Heart left ventricle (tissue), 13 donors: ENCODE measurements at regions not wholly inside any gene's neighbourhood (a gene's known extent, or its start where the extent isn't known, plus 50 kb on each side); places are given as distances from the start of the nearest gene placed in this dataset.

Experiments
- POLR2A ChIP-seq, 2 donors: fragments of 450-650 bp; IDR thresholded peaks; one replicate each; pipeline ENCODE4 v1.6.1; 2017; ENCODE audit warnings: antibody characterized with exemption in 2 of 2, mild to moderate bottlenecking in 2 of 2, moderate library complexity in 2 of 2
- TF ChIP-seq, protein P1 (sequence below), 12 donors: fragments of 200-600 bp; sonication (generic) in 4 of 12; IDR thresholded peaks; one replicate each; pipeline versions ENCODE4 v1.5.0 to v1.8.0; 2018 to 2022; ENCODE audit warnings: antibody characterized with exemption in 12 of 12, mild to moderate bottlenecking in 5 of 12
- donor health status: ischemic (EF 13 %, LVEDD 7.1; RV severe dilation, severe dysfunction).
- donor health status: DM: no; HTN: yes; CAD: no.
- donor health status: DM: no; HTN: no; CAD: no.
- donor health status: ischemic (EF 25% LVEDD 6.9; RV normal size, moderate dysfunction).
- donor health status: ischemic (EF 25% LVEDD 5.7; RV mildly dilated, moderate dysfunction).
- donor health status: ischemic (EF 35%, LVEDD 5.7; RV mildly dilated, moderate dysfunction).
- donor health status: nonischemic (EF 11% LVEDD 7.7; RV severe dilation, severe dysfunction).
- donor health status: DM: yes; HTN: yes; CAD: no.
- donor health status: PGD.
- donor health status: ischemic (EF 29% LVEDD 5.4; RV normal size, mild dysfunction).
- donor health status: nonischemic (EF 23%, LVEDD 6.1; RV moderate dilation, normal function).

DNA sequence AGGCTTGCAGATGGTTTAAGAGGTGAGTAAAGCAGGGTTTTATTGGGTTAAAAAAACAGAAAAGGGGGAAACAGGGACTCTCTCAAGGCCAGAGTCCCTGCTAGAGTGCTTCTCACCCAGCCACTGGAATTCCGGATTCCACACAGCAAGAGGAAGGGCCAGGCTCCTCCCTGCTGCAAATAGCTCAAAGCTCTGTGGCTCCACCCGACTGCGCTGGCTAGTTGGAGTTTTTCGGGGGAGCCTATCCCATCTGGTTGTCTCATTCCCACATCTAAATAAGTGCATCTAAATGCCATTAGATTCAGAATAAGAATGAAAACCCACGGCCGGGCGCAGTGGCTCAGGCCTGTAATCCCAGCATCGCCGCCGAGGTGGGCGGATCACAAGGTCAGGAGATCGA lies 791.5 kb downstream of the SLC16A7 start:
- TF ChIP-seq, protein P1, sequence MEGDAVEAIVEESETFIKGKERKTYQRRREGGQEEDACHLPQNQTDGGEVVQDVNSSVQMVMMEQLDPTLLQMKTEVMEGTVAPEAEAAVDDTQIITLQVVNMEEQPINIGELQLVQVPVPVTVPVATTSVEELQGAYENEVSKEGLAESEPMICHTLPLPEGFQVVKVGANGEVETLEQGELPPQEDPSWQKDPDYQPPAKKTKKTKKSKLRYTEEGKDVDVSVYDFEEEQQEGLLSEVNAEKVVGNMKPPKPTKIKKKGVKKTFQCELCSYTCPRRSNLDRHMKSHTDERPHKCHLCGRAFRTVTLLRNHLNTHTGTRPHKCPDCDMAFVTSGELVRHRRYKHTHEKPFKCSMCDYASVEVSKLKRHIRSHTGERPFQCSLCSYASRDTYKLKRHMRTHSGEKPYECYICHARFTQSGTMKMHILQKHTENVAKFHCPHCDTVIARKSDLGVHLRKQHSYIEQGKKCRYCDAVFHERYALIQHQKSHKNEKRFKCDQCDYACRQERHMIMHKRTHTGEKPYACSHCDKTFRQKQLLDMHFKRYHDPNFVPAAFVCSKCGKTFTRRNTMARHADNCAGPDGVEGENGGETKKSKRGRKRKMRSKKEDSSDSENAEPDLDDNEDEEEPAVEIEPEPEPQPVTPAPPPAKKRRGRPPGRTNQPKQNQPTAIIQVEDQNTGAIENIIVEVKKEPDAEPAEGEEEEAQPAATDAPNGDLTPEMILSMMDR (IDR thresholded peaks at IDR 0.05): no peak
- TF ChIP-seq POLR2A (IDR thresholded peaks at IDR 0.05): no peak
